GM12878 (cell line): ENCODE measurements at regions not wholly inside any gene's neighbourhood (a gene's known extent, or its start where the extent isn't known, plus 50 kb on each side); places are given as distances from the start of the nearest gene placed in this dataset.

Source experiments
- ATAC-seq: fragments of 200-7000 bp; cut with Tn5 transposase; 3 replicates; pipeline ENCODE4 v1.9.1; 2020; ENCODE audit warnings: mild to moderate bottlenecking, moderate library complexity
- BruUV-seq: library from RNA; stranded (reverse); fragments of 400-500 nt; replicated peaks from 2 replicates; lab custom pipeline; 2021; lab: Mats Ljungman, UMichigan
- CTCF ChIA-PET: fragments of 300-600 bp; sonication (Branson Sonifier 250); formaldehyde crosslinking; extraction: SDS; loops from one replicate; lab custom pipeline; 2021; ENCODE audit warnings: inconsistent platforms; lab: Yijun Ruan, JAX
- POLR2A ChIA-PET: fragments of 350-600 bp; formaldehyde crosslinking; extraction: SDS; loops from one replicate; lab custom pipeline; 2021; ENCODE audit warnings: inconsistent platforms; lab: Charles Lee
- RAD21 ChIA-PET: fragments of 300-600 bp; sonication (Branson Sonifier 250); formaldehyde crosslinking; loops from one replicate; lab custom pipeline; 2023; ENCODE audit warnings: antibody characterized with exemption; ENCODE audit not compliant: unreplicated experiment; lab: Charles Lee
- SMC1A ChIA-PET: fragments of 300-600 bp; sonication (Branson Sonifier 250); formaldehyde crosslinking; loops from one replicate; lab custom pipeline; 2023; ENCODE audit not compliant: unreplicated experiment, uncharacterized antibody; lab: Charles Lee
- DNase-seq: peaks from one replicate; pipeline ENCODE4 v3.0.0-alpha.2; 2011; ENCODE audit warnings: low read depth, low spot score
- FAIRE-seq: peaks from 3 replicates; lab custom pipeline; 2011; peaks lifted over from hg19 to GRCh38; lab: Jason Lieb, UNC
- H2AFZ ChIP-seq: 2 replicates; pipeline ENCODE4 v1.6.0; 2011; ENCODE audit warnings: low read depth, low read length, control low read depth; ENCODE audit not compliant: control insufficient read depth
- H3K27ac ChIP-seq: 2 replicates; pipeline ENCODE4 v1.5.1; 2011; ENCODE audit warnings: control low read depth; ENCODE audit not compliant: control insufficient read depth, insufficient read depth
- H3K27me3 ChIP-seq, 2 experiments: replicated peaks in 1 of 2; 2 replicates each; pipeline versions ENCODE4 v1.6.0 to v1.6.1; 2011; ENCODE audit warnings: low read length in 1 of 2; ENCODE audit not compliant: control insufficient read depth in 2 of 2, insufficient read depth in 2 of 2
- H3K36me3 ChIP-seq, 2 experiments: 2 replicates each; pipeline ENCODE4 v1.5.1; 2011; ENCODE audit warnings: low read length in 1 of 2; ENCODE audit not compliant: control insufficient read depth in 2 of 2, insufficient read depth in 2 of 2
- H3K4me1 ChIP-seq: 2 replicates; pipeline ENCODE4 v1.6.1; 2011; ENCODE audit warnings: mild to moderate bottlenecking, low read length, moderate library complexity, mixed read lengths; ENCODE audit not compliant: control insufficient read depth, insufficient read depth
- H3K4me2 ChIP-seq: 2 replicates; pipeline ENCODE4 v1.6.0; 2011; ENCODE audit warnings: control low read depth; ENCODE audit not compliant: control insufficient read depth, insufficient read depth
- H3K4me3 ChIP-seq: fragments of 200-600 bp; sonication (generic); 2 replicates; pipeline ENCODE4 v1.5.1; 2016
- H3K79me2 ChIP-seq: 2 replicates; pipeline ENCODE4 v1.6.0; 2011; ENCODE audit warnings: low read length; ENCODE audit not compliant: control insufficient read depth, insufficient read depth
- H3K9ac ChIP-seq: 2 replicates; pipeline ENCODE4 v1.8.0; 2011; ENCODE audit warnings: low read length, control low read depth, mixed read lengths; ENCODE audit not compliant: control insufficient read depth, insufficient read depth
- H3K9me3 ChIP-seq: replicated peaks from 3 replicates; pipeline ENCODE4 v1.5.1; 2011; ENCODE audit warnings: mild to moderate bottlenecking, low read length; ENCODE audit not compliant: control insufficient read depth, insufficient read depth
- H4K20me1 ChIP-seq: 2 replicates; pipeline ENCODE4 v1.6.0; 2011; ENCODE audit not compliant: control insufficient read depth, insufficient read depth
- CBFB ChIP-seq: IDR thresholded peaks from 2 replicates; pipeline ENCODE4 v1.6.1; 2016; ENCODE audit warnings: antibody characterized with exemption, low read depth
- CBX3 ChIP-seq: fragments of 200-600 bp; sonication (generic); IDR thresholded peaks from 2 replicates; pipeline ENCODE4 v1.6.1; 2016; ENCODE audit warnings: low read depth, borderline replicate concordance
- CEBPB ChIP-seq, 2 experiments: fragments of 150-350 bp in 1 of 2; IDR thresholded peaks; 2 replicates each; pipeline ENCODE4 v1.6.1; 2012 to 2014; ENCODE audit warnings: low read depth in 2 of 2, low read length in 2 of 2, borderline replicate concordance in 1 of 2, inconsistent platforms in 1 of 2
- CUX1 ChIP-seq: IDR thresholded peaks from 2 replicates; pipeline ENCODE4 v1.6.1; 2012; ENCODE audit warnings: improper control_type of control experiment, low read depth, low read length; ENCODE audit not compliant: insufficient replicate concordance
- ELK1 ChIP-seq: IDR thresholded peaks from 2 replicates; pipeline ENCODE4 v1.6.1; 2012; ENCODE audit warnings: low read depth, low read length, improper control_type of control experiment
- HCFC1 ChIP-seq: fragments of 150-350 bp; IDR thresholded peaks from 2 replicates; pipeline ENCODE4 v1.6.1; 2014; ENCODE audit warnings: low read length
- HDAC2 ChIP-seq: fragments of 200-600 bp; sonication (generic); IDR thresholded peaks from 2 replicates; pipeline ENCODE4 v1.6.1; 2017
- IRF5 ChIP-seq: fragments of 450-650 bp; IDR thresholded peaks from 2 replicates; pipeline ENCODE4 v1.6.1; 2017; ENCODE audit warnings: borderline replicate concordance
- LARP7 ChIP-seq: fragments of 450-650 bp; IDR thresholded peaks from 2 replicates; pipeline ENCODE4 v1.6.1; 2017; ENCODE audit warnings: mild to moderate bottlenecking
- PAX5 ChIP-seq: IDR thresholded peaks from 2 replicates; pipeline ENCODE4 v1.6.1; 2011; ENCODE audit warnings: low read depth, low read length, borderline replicate concordance
- TARDBP ChIP-seq: IDR thresholded peaks from 2 replicates; pipeline ENCODE4 v1.6.1; 2016; ENCODE audit warnings: borderline replicate concordance
- TBL1XR1 ChIP-seq: IDR thresholded peaks from 2 replicates; pipeline ENCODE4 v1.6.1; 2012; ENCODE audit warnings: low read depth, low read length, improper control_type of control experiment
- TCF3 ChIP-seq: IDR thresholded peaks from 2 replicates; pipeline ENCODE4 v1.6.1; 2012; ENCODE audit warnings: low read depth, mild to moderate bottlenecking, low read length, borderline replicate concordance; ENCODE audit not compliant: insufficient read depth
- ZNF207 ChIP-seq: fragments of 450-650 bp; IDR thresholded peaks from 2 replicates; pipeline ENCODE4 v1.6.1; 2014; ENCODE audit warnings: antibody characterized with exemption, mild to moderate bottlenecking, borderline replicate concordance
- WGBS: methylation state at CpG from one replicate; pipeline ENCODE4 v1.1.6; 2016; ENCODE audit warnings: low lambda C conversion rate; ENCODE audit not compliant: insufficient replicate concordance, insufficient coverage; ENCODE audit errors: missing lambda C conversion rate; 5-methylcytosine and 5-hydroxymethylcytosine counted together
- in situ Hi-C: fragments of 300-500 bp; cut with MboI; formaldehyde crosslinking; loops from 9 replicates; pipeline ENCODE4 v1.14.3; 2018; ENCODE audit warnings: mixed read lengths
- intact Hi-C: fragments of 100-400 bp; cut with micrococcal nuclease; formaldehyde crosslinking; loops from one replicate; pipeline ENCODE4 v1.14.2; 2022; ENCODE audit not compliant: unreplicated experiment
- TF ChIP-seq, protein P1 (sequence below): fragments of 450-650 bp; IDR thresholded peaks from 2 replicates; pipeline ENCODE4 v1.6.1; 2018; ENCODE audit warnings: mild to moderate bottlenecking, low read depth, moderate library complexity; ENCODE audit not compliant: partially characterized antibody

GRCh38 chr22:49645257-49645656 is 182.4 kb downstream of the BRD1 start:
- Histone ChIP-seq H3K27me3 (no peaks in the 10 kb centered on the region), H3K4me2 (no peak overlapping the region), H3K4me3 (no peak overlapping the region), H2AFZ (no peak overlapping the region), H3K79me2 (peaks cover 2% of the 10 kb centered on the region), H3K36me3 (peaks cover 0 to under 1% of the 10 kb centered on the region in 2 experiments; a peak in 3 of 4 replicates), H3K9me3 (no peaks in the 10 kb centered on the region; the same call in 2 of the 3 replicates), H3K27ac (no peak overlapping the region), H3K4me1 (no peaks in the 10 kb centered on the region), H4K20me1 (no peaks in the 10 kb centered on the region), H3K9ac (no peak overlapping the region)
- SMC1A ChIA-PET: no interaction called here
- no peak for FAIRE-seq
- 87% methylated on average over 3 of the region's 3 CpGs for WGBS
- CTCF ChIA-PET: no interaction called here
- POLR2A ChIA-PET: no interaction called here
- in situ Hi-C loops (no loop called here), intact Hi-C loops (no loop called here)
- RAD21 ChIA-PET: no interaction called here
- no TSS peak for BruUV-seq
- ATAC-seq: no peak
- DNase-seq: no peak
- no peak for TF ChIP-seq CBFB
- no peak for TF ChIP-seq CBX3
- TF ChIP-seq ELK1: no peak
- TF ChIP-seq PAX5: no peak
- no peak for TF ChIP-seq CEBPB (IDR thresholded peaks at IDR 0.05; ENCODE audit: borderline replicate concordance in 1 of 2, low read depth in 2 of 2, low read length in 2 of 2)
- no peak for TF ChIP-seq HCFC1
- TF ChIP-seq TARDBP: no peak
- TF ChIP-seq LARP7: no peak
- TF ChIP-seq, protein P1, sequence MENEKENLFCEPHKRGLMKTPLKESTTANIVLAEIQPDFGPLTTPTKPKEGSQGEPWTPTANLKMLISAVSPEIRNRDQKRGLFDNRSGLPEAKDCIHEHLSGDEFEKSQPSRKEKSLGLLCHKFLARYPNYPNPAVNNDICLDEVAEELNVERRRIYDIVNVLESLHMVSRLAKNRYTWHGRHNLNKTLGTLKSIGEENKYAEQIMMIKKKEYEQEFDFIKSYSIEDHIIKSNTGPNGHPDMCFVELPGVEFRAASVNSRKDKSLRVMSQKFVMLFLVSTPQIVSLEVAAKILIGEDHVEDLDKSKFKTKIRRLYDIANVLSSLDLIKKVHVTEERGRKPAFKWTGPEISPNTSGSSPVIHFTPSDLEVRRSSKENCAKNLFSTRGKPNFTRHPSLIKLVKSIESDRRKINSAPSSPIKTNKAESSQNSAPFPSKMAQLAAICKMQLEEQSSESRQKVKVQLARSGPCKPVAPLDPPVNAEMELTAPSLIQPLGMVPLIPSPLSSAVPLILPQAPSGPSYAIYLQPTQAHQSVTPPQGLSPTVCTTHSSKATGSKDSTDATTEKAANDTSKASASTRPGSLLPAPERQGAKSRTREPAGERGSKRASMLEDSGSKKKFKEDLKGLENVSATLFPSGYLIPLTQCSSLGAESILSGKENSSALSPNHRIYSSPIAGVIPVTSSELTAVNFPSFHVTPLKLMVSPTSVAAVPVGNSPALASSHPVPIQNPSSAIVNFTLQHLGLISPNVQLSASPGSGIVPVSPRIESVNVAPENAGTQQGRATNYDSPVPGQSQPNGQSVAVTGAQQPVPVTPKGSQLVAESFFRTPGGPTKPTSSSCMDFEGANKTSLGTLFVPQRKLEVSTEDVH: no peak
- no peak for TF ChIP-seq IRF5
- TF ChIP-seq HDAC2: no peak
- no peak for TF ChIP-seq CUX1
- TF ChIP-seq ZNF207: no peak
- no peak for TF ChIP-seq TBL1XR1
- no peak for TF ChIP-seq TCF3
